ENCODE measurements at regions not wholly inside any gene's neighbourhood (a gene's known extent, or its start where the extent isn't known, plus 50 kb on each side); places are given as distances from the start of the nearest gene placed in this dataset.

- TF ChIP-seq CTCF (IDR thresholded peaks at IDR 0.05) (no peak), POLR2A (IDR thresholded peaks at IDR 0.05) (no peak), EP300 (IDR thresholded peaks at IDR 0.05; ENCODE audit: low read depth) (no peak)
These were observed 278.5 kb downstream of the TCF7L2 start for GRCh38 chr10:113228530-113228929.
